HEK293 (cell line): ENCODE measurements at regions not wholly inside any gene's neighbourhood (a gene's known extent, or its start where the extent isn't known, plus 50 kb on each side); places are given as distances from the start of the nearest gene placed in this dataset.

Source experiments
- CTCF ChIA-PET: fragments of 350-600 bp; formaldehyde crosslinking; extraction: SDS; loops from one replicate; lab custom pipeline; 2021; ENCODE audit warnings: antibody characterized with exemption; lab: Yijun Ruan, JAX
- POLR2A ChIA-PET: fragments of 300-600 bp; formaldehyde crosslinking; extraction: SDS; loops from one replicate; lab custom pipeline; 2020; ENCODE audit warnings: antibody characterized with exemption, inconsistent platforms; lab: Yijun Ruan, JAX
- H3K27ac ChIP-seq: fragments of 200-500 bp; sonication (Bioruptor generic); 2 replicates; pipeline ENCODE4 v1.5.1; 2014; ENCODE audit warnings: low read depth, low read length, control low read depth, inconsistent platforms; ENCODE audit errors: extremely low read depth
- H3K36me3 ChIP-seq, 2 experiments: fragments of 200-500 bp in 1 of 2; sonication (Bioruptor generic) in 1 of 2; 1 replicate in 1 of 2; 2 replicates in 1 of 2; pipeline ENCODE4 v1.5.1; 2014 to 2017; ENCODE audit warnings: inconsistent platforms in 2 of 2, low read length in 2 of 2; ENCODE audit not compliant: control insufficient read depth in 2 of 2, insufficient read depth in 1 of 2
- H3K4me1 ChIP-seq: fragments of 200-500 bp; sonication (Bioruptor generic); 2 replicates; pipeline ENCODE4 v1.5.1; 2014; ENCODE audit warnings: mild to moderate bottlenecking, low read length, inconsistent platforms; ENCODE audit not compliant: control insufficient read depth, insufficient read depth
- H3K4me3 ChIP-seq: 2 replicates; pipeline ENCODE4 v1.5.1; 2011; ENCODE audit warnings: low read depth, mild to moderate bottlenecking, control low read depth, low read length, moderate library complexity
- H3K9me3 ChIP-seq: fragments of 200-500 bp; sonication (Bioruptor generic); 2 replicates; pipeline ENCODE4 v1.5.1; 2014; ENCODE audit warnings: low read depth, low read length, inconsistent platforms; ENCODE audit not compliant: control insufficient read depth, insufficient read depth
- KLF10 ChIP-seq: fragments of 450-650 bp; IDR thresholded peaks from 2 replicates; pipeline ENCODE4 v1.5.1; 2018; ENCODE audit warnings: missing biosample characterization, mild to moderate bottlenecking, missing genetic modification characterization
- SETDB1 ChIP-seq: IDR thresholded peaks from one replicate; pipeline ENCODE4 v1.6.1; 2017; ENCODE audit warnings: mild to moderate bottlenecking, low read length, moderate library complexity, mixed read lengths; ENCODE audit not compliant: insufficient read length
- SP2 ChIP-seq: fragments of 450-650 bp; formaldehyde crosslinking; IDR thresholded peaks from 2 replicates; pipeline ENCODE4 v1.5.1; 2016; ENCODE audit warnings: missing biosample characterization, missing genetic modification characterization
- SP7 ChIP-seq: fragments of 450-650 bp; formaldehyde crosslinking; IDR thresholded peaks from 2 replicates; pipeline ENCODE4 v1.5.1; 2016; ENCODE audit warnings: missing biosample characterization, missing genetic modification characterization
- ZBTB1 ChIP-seq: fragments of 450-650 bp; formaldehyde crosslinking; IDR thresholded peaks from 2 replicates; pipeline ENCODE4 v1.5.1; 2016; ENCODE audit warnings: missing biosample characterization, missing genetic modification characterization
- ZFP37 ChIP-seq: fragments of 450-650 bp; formaldehyde crosslinking; IDR thresholded peaks from 2 replicates; pipeline ENCODE4 v1.5.1; 2016; ENCODE audit warnings: missing biosample characterization, missing genetic modification characterization
- ZNF10 ChIP-seq: fragments of 450-650 bp; formaldehyde crosslinking; IDR thresholded peaks from 2 replicates; pipeline ENCODE4 v1.5.1; 2017; ENCODE audit warnings: missing biosample characterization, missing genetic modification characterization
- ZNF202 ChIP-seq: fragments of 450-650 bp; formaldehyde crosslinking; IDR thresholded peaks from 2 replicates; pipeline ENCODE4 v1.5.1; 2016; ENCODE audit warnings: missing biosample characterization, missing genetic modification characterization, borderline replicate concordance
- ZNF211 ChIP-seq: fragments of 450-650 bp; formaldehyde crosslinking; IDR thresholded peaks from 2 replicates; pipeline ENCODE4 v1.5.1; 2016; ENCODE audit warnings: low read depth, missing biosample characterization, missing genetic modification characterization
- ZNF292 ChIP-seq: fragments of 450-650 bp; formaldehyde crosslinking; IDR thresholded peaks from 2 replicates; pipeline ENCODE4 v1.5.1; 2016; ENCODE audit warnings: low read depth, missing biosample characterization, missing genetic modification characterization, borderline replicate concordance
- ZNF394 ChIP-seq: fragments of 450-650 bp; formaldehyde crosslinking; IDR thresholded peaks from 2 replicates; pipeline ENCODE4 v1.5.1; 2016; ENCODE audit warnings: missing biosample characterization, missing genetic modification characterization, mild to moderate bottlenecking, moderate library complexity, borderline replicate concordance
- ZNF426 ChIP-seq: fragments of 450-650 bp; formaldehyde crosslinking; IDR thresholded peaks from 2 replicates; pipeline ENCODE4 v1.5.1; 2017; ENCODE audit warnings: missing biosample characterization, missing genetic modification characterization, mild to moderate bottlenecking, inconsistent platforms, moderate library complexity
- ZNF530 ChIP-seq: fragments of 450-650 bp; formaldehyde crosslinking; IDR thresholded peaks from 2 replicates; pipeline ENCODE4 v1.5.1; 2016; ENCODE audit warnings: low read depth, missing biosample characterization, missing genetic modification characterization
- ZNF544 ChIP-seq: fragments of 450-650 bp; formaldehyde crosslinking; IDR thresholded peaks from 2 replicates; pipeline ENCODE4 v1.5.0; 2017; ENCODE audit warnings: missing biosample characterization, missing genetic modification characterization
- ZNF610 ChIP-seq: fragments of 450-650 bp; formaldehyde crosslinking; IDR thresholded peaks from 2 replicates; pipeline ENCODE4 v1.5.1; 2016; ENCODE audit warnings: missing biosample characterization, missing genetic modification characterization, borderline replicate concordance
- ZNF677 ChIP-seq: fragments of 450-650 bp; IDR thresholded peaks from 2 replicates; pipeline ENCODE4 v1.5.0; 2018; ENCODE audit warnings: missing biosample characterization, mild to moderate bottlenecking, missing genetic modification characterization, moderate library complexity
- TF ChIP-seq, protein P1 (sequence below): fragments of 450-650 bp; IDR thresholded peaks from 2 replicates; pipeline ENCODE4 v1.5.1; 2018; ENCODE audit warnings: missing biosample characterization, mild to moderate bottlenecking, missing genetic modification characterization
- TF ChIP-seq, protein P2 (sequence below): fragments of 450-650 bp; formaldehyde crosslinking; IDR thresholded peaks from 2 replicates; pipeline ENCODE4 v1.5.1; 2016; ENCODE audit warnings: missing biosample characterization, missing genetic modification characterization

DNA sequence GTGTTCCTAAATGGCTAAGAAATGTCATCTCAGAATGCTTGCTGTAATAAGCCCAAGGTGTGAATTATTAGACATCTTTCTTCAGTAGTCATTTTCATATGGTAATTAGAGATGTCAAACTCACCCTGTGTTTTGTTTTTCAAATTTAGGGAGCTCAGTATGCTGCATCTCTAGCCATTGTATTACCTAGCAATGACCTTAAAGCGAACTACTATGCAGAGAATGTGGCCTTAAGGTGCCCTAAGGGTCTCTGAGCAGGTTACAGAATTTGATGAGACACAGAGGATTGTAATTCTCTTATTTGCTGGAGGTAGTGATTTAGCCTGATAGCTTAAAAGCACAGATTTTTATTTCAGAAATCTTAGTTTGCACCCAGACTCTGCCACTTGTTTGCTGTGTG is 1052.6 kb upstream of the DDX18 start:
- no peak overlapping the region for H3K27ac ChIP-seq
- TF ChIP-seq ZNF202: no peak
- TF ChIP-seq ZNF292 (tag by site-specific recombination): no peak
- TF ChIP-seq, all 188 proteins: peak for 0
- Histone ChIP-seq H3K36me3 (no peaks in the 10 kb centered on the region), H3K4me3 (no peak overlapping the region), H3K4me1 (no peaks in the 10 kb centered on the region), H3K9me3 (no peaks in the 10 kb centered on the region)
- POLR2A ChIA-PET: no interaction called here
- CTCF ChIA-PET: no interaction called here

DNA sequence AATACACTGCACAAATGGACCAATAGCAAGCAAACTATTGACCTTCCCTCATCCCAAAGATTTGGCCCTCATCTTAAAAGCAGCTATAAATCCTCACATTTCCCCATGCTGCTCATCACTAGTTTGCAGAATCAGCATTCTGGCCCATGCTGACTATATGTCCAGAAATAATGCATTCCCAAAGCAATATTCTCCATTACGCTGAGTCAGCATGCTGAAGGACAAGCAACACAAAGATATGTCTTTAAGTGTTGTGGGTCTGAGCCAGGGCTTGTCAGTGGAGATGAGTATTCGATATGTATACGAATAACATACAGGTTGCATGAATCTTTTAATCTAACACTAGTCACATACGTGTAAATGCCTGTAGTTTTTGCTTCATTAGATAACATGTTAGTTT is 1045.0 kb upstream of the DDX18 start:
- H3K4me3 ChIP-seq: no peak overlapping the region
- CTCF ChIA-PET: interaction anchor here (1.1 kb wide), 1 partner anchor 30 kb away, joined by 3 read pairs; no protein-coding TSS in a partner anchor
- H3K4me1 ChIP-seq: no peaks in the 10 kb centered on the region
- no peaks in the 10 kb centered on the region for H3K9me3 ChIP-seq
- POLR2A ChIA-PET: no interaction called here
- no peak for TF ChIP-seq ZNF211 (tag by site-specific recombination)
- TF ChIP-seq ZNF10 (tag by site-specific recombination): no peak
- TF ChIP-seq ZNF426 (tag by site-specific recombination): no peak
- no peak overlapping the region for H3K27ac ChIP-seq
- H3K36me3 ChIP-seq: no peaks in the 10 kb centered on the region

DNA sequence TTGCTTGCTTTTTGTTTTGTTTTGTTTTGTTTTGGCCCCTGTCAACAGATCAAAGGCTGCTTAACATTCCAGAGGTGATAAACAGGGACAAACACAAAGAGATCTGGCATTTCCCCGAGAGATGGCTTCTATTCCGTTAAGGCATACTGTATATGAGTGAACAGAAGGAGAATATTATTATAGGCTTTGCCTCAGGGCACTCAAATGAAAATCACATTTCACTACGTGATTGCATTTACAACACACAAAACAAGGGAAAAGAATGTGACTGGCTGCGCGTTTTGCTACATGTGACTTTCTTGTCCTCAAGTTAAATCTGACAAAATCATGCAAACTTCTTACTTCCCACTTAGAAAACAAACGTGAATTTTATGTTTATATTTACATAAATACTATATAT is 1037.9 kb upstream of the DDX18 start:
- H3K4me3 ChIP-seq: no peak overlapping the region
- POLR2A ChIA-PET: no interaction called here
- no peaks in the 10 kb centered on the region for H3K9me3 ChIP-seq
- no peaks in the 10 kb centered on the region for H3K4me1 ChIP-seq
- TF ChIP-seq SETDB1: no peak
- no peak for TF ChIP-seq SP7 (tag by site-specific recombination)
- TF ChIP-seq SP2: no peak
- no peak for TF ChIP-seq ZBTB1 (tag by site-specific recombination)
- TF ChIP-seq, protein P1, sequence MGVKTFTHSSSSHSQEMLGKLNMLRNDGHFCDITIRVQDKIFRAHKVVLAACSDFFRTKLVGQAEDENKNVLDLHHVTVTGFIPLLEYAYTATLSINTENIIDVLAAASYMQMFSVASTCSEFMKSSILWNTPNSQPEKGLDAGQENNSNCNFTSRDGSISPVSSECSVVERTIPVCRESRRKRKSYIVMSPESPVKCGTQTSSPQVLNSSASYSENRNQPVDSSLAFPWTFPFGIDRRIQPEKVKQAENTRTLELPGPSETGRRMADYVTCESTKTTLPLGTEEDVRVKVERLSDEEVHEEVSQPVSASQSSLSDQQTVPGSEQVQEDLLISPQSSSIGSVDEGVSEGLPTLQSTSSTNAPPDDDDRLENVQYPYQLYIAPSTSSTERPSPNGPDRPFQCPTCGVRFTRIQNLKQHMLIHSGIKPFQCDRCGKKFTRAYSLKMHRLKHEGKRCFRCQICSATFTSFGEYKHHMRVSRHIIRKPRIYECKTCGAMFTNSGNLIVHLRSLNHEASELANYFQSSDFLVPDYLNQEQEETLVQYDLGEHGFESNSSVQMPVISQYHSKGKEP (tag by site-specific recombination): no peak
- TF ChIP-seq ZNF544 (tag by site-specific recombination): no peak
- no peak for TF ChIP-seq ZFP37 (tag by site-specific recombination)
- TF ChIP-seq, protein P2, sequence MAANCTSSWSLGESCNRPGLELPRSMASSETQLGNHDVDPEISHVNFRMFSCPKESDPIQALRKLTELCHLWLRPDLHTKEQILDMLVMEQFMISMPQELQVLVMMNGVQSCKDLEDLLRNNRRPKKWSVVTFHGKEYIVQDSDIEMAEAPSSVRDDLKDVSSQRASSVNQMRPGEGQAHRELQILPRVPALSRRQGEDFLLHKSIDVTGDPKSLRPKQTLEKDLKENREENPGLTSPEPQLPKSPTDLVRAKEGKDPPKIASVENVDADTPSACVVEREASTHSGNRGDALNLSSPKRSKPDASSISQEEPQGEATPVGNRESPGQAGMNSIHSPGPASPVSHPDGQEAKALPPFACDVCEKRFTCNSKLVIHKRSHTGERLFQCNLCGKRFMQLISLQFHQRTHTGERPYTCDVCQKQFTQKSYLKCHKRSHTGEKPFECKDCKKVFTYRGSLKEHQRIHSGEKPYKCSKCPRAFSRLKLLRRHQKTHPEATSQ: no peak
- TF ChIP-seq ZNF677 (tag by site-specific recombination): no peak
- TF ChIP-seq ZNF610 (tag by site-specific recombination): no peak
- no peak for TF ChIP-seq ZNF530 (tag by site-specific recombination)
- no peak for TF ChIP-seq ZNF394 (tag by site-specific recombination)
- no peak for TF ChIP-seq KLF10 (tag by site-specific recombination)
- TF ChIP-seq, all 188 proteins: peak for 0
- CTCF ChIA-PET: interaction anchor here (0.6 to 0.8 kb wide), 2 partner anchors 625 to 927 kb away, joined by 3 read pairs; no protein-coding TSS in a partner anchor
- no peaks in the 10 kb centered on the region for H3K36me3 ChIP-seq
- no peak overlapping the region for H3K27ac ChIP-seq
